Retina (tissue), 1 donor: ENCODE measurements at regions not wholly inside any gene's neighbourhood (a gene's known extent, or its start where the extent isn't known, plus 50 kb on each side); places are given as distances from the start of the nearest gene placed in this dataset.
A peak's percentile ranks its signal among the peaks of the same experiment; 100 is the strongest.

Experiments
- DNase-seq: peaks from one replicate; pipeline ENCODE4 v3.0.0-alpha.2; 2016

DNA sequence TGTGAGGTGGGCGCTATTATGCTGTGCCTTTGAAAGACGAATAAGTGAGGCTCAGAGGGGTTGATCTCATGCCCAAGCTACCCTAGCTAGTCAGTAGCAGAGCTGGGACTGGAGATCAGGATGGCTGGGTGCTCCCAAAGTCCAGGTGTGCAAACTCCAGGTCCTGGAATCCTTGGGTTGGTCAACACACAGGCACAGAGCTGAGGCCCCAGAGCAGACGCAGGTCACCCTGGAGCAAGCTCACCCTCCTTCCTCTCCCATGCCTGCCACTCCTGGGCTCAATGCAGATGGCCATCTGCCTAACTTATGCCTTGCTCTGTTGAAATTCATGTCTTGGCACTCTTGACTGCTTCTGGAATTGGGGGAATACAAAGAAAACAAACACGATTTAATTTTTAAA, 587.2 kb downstream of the PTPRU start:
- DNase-seq: peak; percentile 2

GRCh38 chr1:29821605-29822004, 585.3 kb downstream of the PTPRU start:
- DNase-seq: no peak

DNA sequence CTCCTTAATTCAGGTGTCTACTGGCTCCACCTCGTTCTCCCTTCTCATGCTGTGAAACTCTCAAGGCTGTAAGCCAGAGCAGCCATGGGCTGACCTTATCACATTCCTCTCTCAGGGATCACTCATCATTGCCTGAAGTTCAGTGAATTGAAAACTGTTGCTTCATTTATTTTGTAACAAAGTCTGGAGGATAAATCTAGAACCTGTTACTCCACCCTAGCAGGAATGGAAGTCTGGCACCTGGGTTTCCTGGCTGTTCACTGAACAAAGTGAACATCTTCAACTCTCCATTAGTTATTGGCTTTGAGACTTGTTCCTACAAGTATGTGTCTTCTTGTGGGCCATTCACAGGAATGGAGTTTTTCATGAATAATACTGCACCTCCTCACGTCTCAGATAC, 584.1 kb downstream of the PTPRU start:
- no peak for DNase-seq

DNA sequence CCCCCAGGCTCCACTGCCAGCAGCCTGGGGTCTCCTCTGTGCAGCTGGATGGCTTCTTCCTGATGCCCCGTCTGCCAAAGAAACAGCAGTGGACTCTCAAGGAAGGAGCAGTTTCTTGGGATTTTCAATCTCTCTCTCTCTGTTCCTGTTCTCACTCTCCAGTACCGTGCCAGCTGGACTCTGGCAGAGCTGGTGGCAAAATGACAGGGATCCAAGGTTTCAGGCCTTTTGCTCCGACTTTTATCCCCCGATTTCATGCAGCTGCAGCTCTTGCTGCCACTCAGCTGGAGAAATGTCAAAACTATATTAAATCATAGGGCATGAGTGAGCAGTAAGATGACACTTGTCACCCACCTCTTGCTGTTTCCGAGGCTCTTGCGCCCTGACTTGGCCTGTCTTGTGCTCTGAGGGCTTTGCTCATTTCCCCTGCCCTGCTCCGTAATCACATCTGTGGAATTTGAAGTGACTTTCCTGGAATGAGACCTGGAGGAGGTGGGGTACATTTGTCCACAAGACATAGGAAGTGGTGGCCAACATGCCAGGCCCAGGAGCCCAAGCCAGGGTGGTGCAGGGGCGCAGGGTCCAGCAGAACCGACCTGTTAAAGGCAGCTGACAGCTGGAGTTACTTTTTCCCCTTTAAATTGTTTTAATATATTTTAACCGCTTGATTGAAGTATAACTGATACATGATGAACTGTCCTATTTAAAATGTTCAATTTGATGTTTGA, 576.2 kb downstream of the PTPRU start:
- DNase-seq: peak; percentile 5

DNA sequence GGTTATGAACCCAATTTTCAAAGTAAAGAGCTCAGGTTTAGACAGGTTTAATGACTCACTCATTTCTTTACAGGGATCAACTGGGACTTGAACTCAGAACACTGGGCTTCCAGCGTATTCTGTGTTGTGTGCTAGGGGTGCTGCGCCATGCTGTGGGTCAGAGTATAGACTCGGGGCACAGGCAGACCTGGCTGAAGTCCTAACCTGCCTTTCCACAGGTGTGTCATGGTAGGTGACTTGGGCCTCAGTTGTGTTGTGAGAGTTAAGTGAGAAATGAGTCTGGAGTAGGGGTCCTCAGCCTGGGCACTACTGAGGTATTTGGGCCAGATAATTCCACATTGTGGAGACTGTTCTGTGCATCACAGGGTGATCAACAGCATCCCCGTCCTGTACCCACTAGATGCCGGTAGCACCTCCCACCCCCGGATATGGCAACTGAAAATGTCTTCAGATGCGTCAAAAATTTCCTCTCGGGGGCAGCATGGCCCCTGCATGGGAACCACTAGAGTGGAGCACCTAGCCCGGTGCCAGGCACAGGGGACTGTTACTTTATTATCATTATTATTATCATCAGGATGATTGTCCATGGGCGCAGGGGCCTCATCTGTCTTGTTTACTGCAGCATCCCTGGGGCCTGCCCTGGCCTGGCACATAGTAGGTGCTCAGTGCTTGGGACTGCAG, 575.5 kb downstream of the PTPRU start:
- DNase-seq: peak; percentile 0

GRCh38 chr1:29811247-29811646, 574.9 kb downstream of the PTPRU start:
- no peak for DNase-seq

- DNase-seq: no peak
Observed at GRCh38 chr1:29810121-29811120, 574.1 kb downstream of the PTPRU start.

- peak; percentile 1 for DNase-seq
Observed at GRCh38 chr1:29809446-29810120, 573.3 kb downstream of the PTPRU start.

DNA sequence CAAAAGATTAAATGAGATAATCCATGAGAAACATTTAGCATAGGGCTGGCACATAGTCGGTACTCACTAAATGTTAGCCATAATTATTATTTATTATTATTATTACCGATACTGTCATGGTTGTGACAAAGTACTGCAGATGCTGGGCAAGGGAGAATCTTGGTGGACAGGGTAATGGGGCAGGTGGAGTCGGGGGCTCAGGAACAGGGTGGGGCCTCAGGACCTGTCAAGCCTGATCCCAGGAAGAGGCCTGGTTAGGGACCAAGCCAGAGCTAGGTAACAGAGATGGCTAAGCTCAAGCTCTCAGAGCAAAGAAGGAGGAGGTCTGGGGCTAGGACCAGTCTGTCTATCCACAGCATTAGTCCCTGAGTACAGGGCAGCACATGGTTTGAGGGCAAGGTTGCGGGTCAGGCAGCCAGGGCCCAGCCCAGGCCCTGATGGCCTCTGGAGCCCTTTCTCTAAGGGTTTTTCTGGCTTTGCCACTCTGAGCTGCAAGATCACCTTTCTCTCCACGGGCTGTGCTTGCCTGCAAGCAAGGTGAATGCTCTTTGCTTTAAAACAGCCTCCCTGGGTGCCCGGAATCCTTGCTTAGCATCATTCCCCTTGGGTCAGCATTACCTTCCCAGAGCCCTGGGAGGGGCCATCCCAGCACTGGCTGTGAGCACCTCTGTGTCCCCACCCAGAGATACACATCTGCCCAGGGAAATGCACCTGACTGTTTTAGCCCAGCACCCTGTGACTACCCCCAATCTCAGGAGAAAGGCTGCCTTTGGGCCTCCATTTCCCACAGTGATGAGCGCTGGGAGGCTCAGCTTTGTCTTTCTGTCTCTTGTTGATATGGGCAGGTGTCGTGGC, 572.0 kb downstream of the PTPRU start:
- peak; percentile 1 for DNase-seq

DNA sequence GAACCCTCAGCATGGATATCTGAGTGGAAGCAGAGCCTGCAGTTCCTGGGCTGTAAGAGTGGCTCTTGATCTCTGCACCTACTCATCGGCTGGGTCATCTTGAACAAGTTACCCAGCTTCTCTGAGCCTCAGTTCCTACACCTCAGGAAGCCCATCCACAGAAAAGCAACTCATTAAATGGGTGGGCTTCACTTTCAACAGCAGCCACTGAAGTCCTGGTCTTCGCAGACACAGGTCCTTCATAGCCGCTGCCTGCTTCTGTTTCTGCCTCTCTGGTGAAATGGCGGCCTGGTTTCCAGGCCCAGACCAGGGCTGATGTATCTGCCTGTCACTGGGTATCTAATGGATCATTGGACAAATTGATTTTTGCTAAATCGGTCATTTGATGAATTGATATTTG, 571.4 kb downstream of the PTPRU start:
- DNase-seq: peak; percentile 30

DNA sequence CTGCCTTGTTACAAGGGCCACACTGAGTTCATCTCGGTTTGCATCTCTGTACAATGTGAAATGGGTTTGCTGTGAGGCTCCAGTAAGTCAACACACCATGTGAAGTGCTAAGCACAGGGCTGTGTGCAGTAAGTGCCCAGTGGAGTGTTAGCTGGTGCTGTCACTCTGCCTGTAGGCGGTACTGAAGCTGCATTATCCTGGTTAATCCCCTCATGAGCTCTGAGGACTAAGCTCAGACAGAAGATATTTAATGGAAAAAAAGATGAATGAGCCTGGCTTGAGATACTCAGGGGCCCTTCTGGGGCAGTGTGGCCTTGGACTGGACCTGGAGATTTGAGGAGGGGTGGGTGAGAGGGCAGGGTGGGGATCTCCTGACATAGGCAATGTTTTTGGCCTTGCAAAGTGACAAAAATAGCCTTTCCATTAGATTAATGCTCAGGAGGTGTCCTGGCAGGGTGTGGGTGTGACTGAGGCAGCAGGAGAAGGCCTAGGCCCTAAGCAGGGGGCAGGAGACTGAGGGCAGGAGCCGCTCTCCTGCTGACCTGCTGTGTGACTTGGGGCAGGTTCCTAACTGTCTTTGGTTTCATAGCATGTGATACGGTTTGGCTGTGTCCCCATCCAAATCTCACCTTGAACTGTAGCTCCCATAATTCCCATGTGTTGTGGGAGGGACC, 570.5 kb downstream of the PTPRU start:
- DNase-seq: peak; percentile 0

GRCh38 chr1:29805896-29806160, 569.5 kb downstream of the PTPRU start:
- DNase-seq: no peak

GRCh38 chr1:29805122-29805895, 569.0 kb downstream of the PTPRU start:
- DNase-seq: no peak

- no peak for DNase-seq
Observed at GRCh38 chr1:29804181-29804899, 568.0 kb downstream of the PTPRU start.

DNA sequence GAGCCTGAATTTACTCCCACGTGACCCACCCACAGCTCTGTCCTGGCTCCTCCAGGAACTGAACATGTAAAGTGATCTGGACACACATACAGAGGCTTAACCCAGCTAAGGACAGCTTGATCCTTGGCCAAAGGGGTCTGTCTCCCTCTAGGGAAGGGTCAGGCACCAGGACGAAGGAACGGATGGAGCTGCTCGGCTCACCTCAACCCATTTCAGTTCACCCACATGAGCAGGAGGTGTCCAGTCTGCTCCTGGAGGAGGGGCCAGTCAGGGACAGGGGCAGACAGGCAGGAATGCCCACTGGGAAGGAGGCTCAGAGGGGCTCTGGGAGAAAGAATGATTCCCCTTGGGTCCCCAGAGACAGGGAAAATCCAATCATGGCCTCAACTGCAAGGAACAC, 567.2 kb downstream of the PTPRU start:
- DNase-seq: no peak

DNA sequence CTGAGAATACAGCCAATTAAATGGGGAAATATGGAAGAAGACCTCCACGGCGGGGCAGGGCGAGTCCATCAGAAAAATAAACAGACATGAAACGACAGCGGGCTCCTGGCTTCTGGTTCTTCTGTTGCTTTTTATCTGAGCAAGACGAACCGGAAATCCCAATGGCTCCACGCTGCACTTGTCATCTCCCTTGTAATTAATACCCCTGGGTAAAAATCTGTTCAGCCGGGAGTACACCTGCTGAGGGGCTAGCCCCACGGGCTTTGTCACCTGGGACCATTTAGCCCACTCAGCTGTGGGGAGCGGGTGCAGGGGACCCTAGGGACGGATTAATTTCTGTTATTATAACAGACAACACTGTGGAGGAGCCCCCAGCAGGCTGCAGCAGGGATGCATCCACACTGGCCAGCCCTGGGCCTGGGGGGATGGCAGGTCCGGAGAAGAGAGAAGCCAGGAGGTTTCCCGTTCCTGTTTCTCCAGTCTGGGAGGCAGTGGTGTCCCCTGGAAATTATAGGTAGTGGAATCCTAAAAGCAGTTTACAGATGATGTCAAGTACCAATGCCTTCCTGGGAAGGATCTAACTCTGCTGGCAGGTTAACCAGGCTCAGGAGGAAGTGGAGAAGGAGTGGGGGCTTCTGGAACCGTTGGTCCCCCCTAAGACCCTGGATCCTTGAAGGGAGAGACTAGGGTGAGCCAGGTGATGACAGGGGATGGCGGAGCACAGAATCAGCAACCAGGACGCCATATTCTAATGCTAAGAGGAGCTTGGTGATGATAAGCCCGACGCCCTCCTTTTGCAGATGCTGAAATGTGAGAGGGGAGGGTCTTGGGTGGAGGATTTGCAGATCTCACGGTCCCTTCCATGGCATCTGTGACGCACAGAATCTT, 566.1 kb downstream of the PTPRU start:
- DNase-seq: no peak

GRCh38 chr1:29801561-29801973, 565.2 kb downstream of the PTPRU start:
- DNase-seq: no peak

DNA sequence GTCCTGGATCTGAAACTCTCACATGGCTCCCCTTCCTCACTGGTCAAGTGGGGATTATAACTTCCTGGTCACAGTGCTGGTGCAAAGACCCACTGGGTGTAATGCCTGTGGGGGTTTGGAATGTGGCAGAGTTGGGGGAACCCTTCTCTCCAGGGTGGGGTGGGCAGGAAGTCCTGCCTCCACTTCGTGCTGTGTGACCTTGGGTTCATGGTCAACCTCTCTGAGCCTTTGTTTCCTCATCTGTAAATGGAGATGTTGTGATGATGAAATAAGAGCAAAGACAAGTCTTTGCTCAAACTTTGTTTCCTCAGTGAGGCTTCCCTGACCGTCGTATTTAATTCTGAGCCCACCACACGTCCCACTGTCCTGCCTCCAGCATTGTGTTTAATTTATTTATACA, 564.7 kb downstream of the PTPRU start:
- no peak for DNase-seq

- no peak for DNase-seq
Observed at GRCh38 chr1:29800522-29800956, 564.2 kb downstream of the PTPRU start.
